Erythroblast (primary cell): ENCODE measurements at regions not wholly inside any gene's neighbourhood (a gene's known extent, or its start where the extent isn't known, plus 50 kb on each side); places are given as distances from the start of the nearest gene placed in this dataset.

ENCODE experiments used
- DNase-seq, 2 experiments: peaks; one replicate each; lab custom pipeline; 2025; lab: John Stamatoyannopoulos, UW
- GATA1 ChIP-seq: IDR thresholded peaks from 2 replicates; pipeline ENCODE4 v1.6.1; 2011; ENCODE audit warnings: low read depth, mild to moderate bottlenecking, control low read depth, low read length, moderate library complexity
- POLR2A ChIP-seq: IDR thresholded peaks from 2 replicates; pipeline ENCODE4 v1.6.1; 2011; ENCODE audit warnings: mild to moderate bottlenecking, low read length

GRCh38 chr12:127531542-127531941 is 735.4 kb upstream of the TMEM132C start:
- TF ChIP-seq POLR2A: no peak
- TF ChIP-seq GATA1: no peak
- DNase-seq: no peak

DNA sequence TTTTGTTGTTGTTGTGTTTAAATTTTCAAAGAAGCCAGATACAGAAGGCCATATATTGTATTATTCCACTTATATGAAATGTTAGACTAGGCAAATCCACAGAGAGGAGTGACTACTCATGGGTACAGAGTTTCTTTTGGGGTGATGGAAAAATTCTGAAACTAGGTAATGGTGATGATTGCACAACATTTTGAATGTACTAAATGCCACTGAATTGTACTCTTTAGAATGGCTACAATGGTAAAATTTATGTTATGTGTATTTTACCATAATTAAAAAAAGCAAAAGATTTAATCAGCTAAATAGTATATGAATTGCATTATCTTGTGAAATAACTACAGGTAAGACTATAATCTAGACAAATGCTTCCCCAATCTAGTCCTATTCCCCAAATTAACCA is 733.6 kb upstream of the TMEM132C start:
- DNase-seq: no peak
- TF ChIP-seq GATA1 (no peak), POLR2A (no peak)

GRCh38 chr12:127536833-127537428 is 730.0 kb upstream of the TMEM132C start:
- no peak for DNase-seq
- TF ChIP-seq POLR2A: no peak
- no peak for TF ChIP-seq GATA1

GRCh38 chr12:127538316-127538715 is 728.7 kb upstream of the TMEM132C start:
- no peak for DNase-seq
- TF ChIP-seq GATA1 (no peak), POLR2A (no peak)

- no peak for DNase-seq
- TF ChIP-seq GATA1 (no peak), POLR2A (no peak)
These were observed 727.6 kb upstream of the TMEM132C start for GRCh38 chr12:127539226-127539858.

GRCh38 chr12:127542391-127542790 is 724.6 kb upstream of the TMEM132C start:
- TF ChIP-seq POLR2A (no peak), GATA1 (no peak)
- no peak for DNase-seq

DNA sequence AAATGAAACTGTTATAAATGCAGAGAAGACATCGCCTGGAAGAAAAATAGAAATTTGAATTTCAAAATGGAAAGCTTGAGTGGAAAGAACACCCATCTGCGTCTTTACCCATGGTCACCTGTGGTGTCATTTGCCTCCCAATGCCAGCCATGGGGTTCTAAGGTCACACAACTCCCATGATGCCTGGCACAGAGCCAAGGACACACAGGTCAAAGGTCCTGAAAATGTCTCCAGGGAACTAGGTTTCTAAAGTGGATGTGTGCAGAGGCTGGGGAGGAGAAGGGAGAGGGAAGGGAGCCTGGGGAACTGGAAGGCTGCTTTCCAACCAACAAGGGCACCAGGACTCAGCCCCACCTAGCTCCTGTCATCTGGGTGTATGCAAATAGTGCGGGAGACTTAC is 724.0 kb upstream of the TMEM132C start:
- no peak for TF ChIP-seq POLR2A
- no peak for TF ChIP-seq GATA1
- DNase-seq: no peak

- no peak for DNase-seq
- TF ChIP-seq POLR2A: no peak
- no peak for TF ChIP-seq GATA1
These were observed 720.1 kb upstream of the TMEM132C start for GRCh38 chr12:127546721-127547505.

GRCh38 chr12:127548123-127548553 is 718.8 kb upstream of the TMEM132C start:
- DNase-seq: no peak
- no peak for TF ChIP-seq GATA1
- TF ChIP-seq POLR2A: no peak

- TF ChIP-seq POLR2A (no peak), GATA1 (no peak)
- DNase-seq: no peak
These were observed 716.7 kb upstream of the TMEM132C start for GRCh38 chr12:127550271-127550670.

- TF ChIP-seq POLR2A (no peak), GATA1 (no peak)
These were observed 714.1 kb upstream of the TMEM132C start for GRCh38 chr12:127552838-127553237.

DNA sequence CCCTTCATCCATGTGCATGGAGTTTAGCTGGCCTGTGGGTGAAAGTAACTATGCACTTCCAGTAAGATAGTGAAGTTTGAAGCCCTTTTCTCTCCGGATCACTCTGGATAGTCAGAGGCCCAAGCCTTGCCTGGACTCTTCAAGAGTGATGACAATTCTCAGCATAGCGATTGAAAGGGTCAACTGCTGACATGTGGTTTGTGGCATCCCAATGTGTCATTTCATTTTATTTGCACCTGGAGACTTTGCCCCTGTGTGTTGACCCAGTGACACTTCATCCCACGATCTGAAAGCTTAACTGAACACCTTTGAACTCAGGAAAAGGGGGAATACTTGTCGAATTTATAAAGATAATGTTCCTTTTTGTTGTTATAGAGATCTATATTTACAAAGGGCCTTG is 711.9 kb upstream of the TMEM132C start:
- no peak for TF ChIP-seq POLR2A
- TF ChIP-seq GATA1: no peak
- DNase-seq: no peak

More at GRCh38 chr12:127552838-127553237, 714.1 kb upstream of the TMEM132C start:
- DNase-seq: no peak

GRCh38 chr12:127556231-127556886 is 710.6 kb upstream of the TMEM132C start:
- TF ChIP-seq GATA1 (no peak), POLR2A (no peak)
- DNase-seq: no peak

DNA sequence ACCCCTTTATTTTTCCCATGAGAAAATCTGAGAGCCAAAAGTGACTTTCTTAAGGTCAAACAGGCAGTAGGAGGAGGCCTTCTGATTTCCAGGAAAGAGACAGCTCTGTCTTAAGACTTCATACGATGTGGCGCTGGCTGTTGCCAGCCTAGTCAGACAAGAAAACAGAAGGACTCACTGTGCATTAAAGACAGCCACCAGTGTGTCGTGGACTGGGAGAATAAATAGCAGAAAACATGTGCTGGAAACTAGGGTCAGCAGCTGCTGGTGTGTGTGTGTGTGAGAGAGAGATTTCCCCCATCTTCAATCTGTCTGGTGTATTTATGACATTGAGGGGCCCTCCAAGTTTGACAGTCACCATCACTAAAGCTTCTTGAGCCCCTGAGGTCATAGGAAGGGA is 708.6 kb upstream of the TMEM132C start:
- TF ChIP-seq GATA1: no peak
- no peak for TF ChIP-seq POLR2A
- no peak for DNase-seq
